ENCODE measurements at regions not wholly inside any gene's neighbourhood (a gene's known extent, or its start where the extent isn't known, plus 50 kb on each side); places are given as distances from the start of the nearest gene placed in this dataset.
A peak's percentile ranks its signal among the peaks of the same experiment; 100 is the strongest.
"Not testable (repeated sequence)": the region's sequence is repeated elsewhere in the genome, so short reads cannot be mapped to it uniquely, and the experiment has no call there.

GRCh38 chr6:118718903-118719302 lies 67.5 kb upstream of the CEP85L start:
- DNase-seq, result no peak

- DNase-seq, result no peak
Observed at GRCh38 chr6:118718297-118718696, 66.9 kb upstream of the CEP85L start.

- DNase-seq, result no peak
Observed at GRCh38 chr6:118717106-118717505, 65.7 kb upstream of the CEP85L start.

GRCh38 chr6:118715907-118716306 lies 64.5 kb upstream of the CEP85L start:
- not testable (repeated sequence) for DNase-seq

- DNase-seq, result no peak
Observed at GRCh38 chr6:118715376-118715775, 64.0 kb upstream of the CEP85L start.

GRCh38 chr6:118714756-118715155 lies 63.4 kb upstream of the CEP85L start:
- DNase-seq, result no peak

GRCh38 chr6:118712969-118713368 lies 61.6 kb upstream of the CEP85L start:
- no peak for DNase-seq

- DNase-seq, result no peak
Observed at GRCh38 chr6:118710616-118711015, 59.2 kb upstream of the CEP85L start.

GRCh38 chr6:118709859-118710350 lies 58.5 kb upstream of the CEP85L start:
- DNase-seq, result peak; percentile 71

GRCh38 chr6:118708744-118709143 lies 57.4 kb upstream of the CEP85L start:
- DNase-seq, result no peak

- no peak for DNase-seq
Observed at GRCh38 chr6:118708055-118708454, 56.7 kb upstream of the CEP85L start.

GRCh38 chr6:118706702-118707101 lies 55.3 kb upstream of the CEP85L start:
- no peak for DNase-seq

GRCh38 chr6:118705544-118706491 lies 54.4 kb upstream of the CEP85L start:
- no peak for DNase-seq

GRCh38 chr6:118704915-118705314 lies 53.5 kb upstream of the CEP85L start:
- DNase-seq, result no peak

- DNase-seq, result not testable (repeated sequence)
Observed at GRCh38 chr6:118701260-118701659, 49.9 kb upstream of the CEP85L start.
